Fibroblast of villous mesenchyme (primary cell): ENCODE measurements at regions not wholly inside any gene's neighbourhood (a gene's known extent, or its start where the extent isn't known, plus 50 kb on each side); places are given as distances from the start of the nearest gene placed in this dataset.

ENCODE experiments used
- DNase-seq: peaks from one replicate; pipeline ENCODE4 v3.0.0-alpha.2; 2010; ENCODE audit warnings: low read depth
- H3K4me3 ChIP-seq: 2 replicates; pipeline ENCODE4 v1.5.1; 2011; ENCODE audit warnings: low read depth, mild to moderate bottlenecking, low read length
- TF ChIP-seq, protein P1 (sequence below): IDR thresholded peaks from 2 replicates; pipeline ENCODE4 v1.5.1; 2012; ENCODE audit warnings: low read depth, mild to moderate bottlenecking, low read length; ENCODE audit not compliant: insufficient read depth

DNA sequence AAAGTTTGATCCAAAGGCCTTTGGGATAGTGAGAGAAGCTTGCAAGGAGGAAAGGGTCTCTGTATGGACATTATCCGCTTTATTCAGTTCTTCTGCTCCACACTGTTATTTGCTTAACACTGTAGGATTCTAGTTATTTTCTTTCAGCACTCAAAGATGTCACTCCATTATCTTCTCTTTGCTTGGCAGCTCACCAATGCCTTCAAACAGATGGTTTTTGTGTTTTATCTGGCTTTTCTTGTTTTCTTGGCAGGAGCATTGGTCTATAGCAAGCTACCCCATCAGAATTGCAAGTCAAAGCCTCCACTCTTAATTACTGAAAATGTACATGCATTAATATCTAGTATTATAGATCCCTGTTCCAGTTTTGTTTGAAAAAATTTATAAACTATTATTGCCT is 138.8 kb downstream of the EVA1A start:
- no peak overlapping the region for H3K4me3 ChIP-seq
- TF ChIP-seq, protein P1, sequence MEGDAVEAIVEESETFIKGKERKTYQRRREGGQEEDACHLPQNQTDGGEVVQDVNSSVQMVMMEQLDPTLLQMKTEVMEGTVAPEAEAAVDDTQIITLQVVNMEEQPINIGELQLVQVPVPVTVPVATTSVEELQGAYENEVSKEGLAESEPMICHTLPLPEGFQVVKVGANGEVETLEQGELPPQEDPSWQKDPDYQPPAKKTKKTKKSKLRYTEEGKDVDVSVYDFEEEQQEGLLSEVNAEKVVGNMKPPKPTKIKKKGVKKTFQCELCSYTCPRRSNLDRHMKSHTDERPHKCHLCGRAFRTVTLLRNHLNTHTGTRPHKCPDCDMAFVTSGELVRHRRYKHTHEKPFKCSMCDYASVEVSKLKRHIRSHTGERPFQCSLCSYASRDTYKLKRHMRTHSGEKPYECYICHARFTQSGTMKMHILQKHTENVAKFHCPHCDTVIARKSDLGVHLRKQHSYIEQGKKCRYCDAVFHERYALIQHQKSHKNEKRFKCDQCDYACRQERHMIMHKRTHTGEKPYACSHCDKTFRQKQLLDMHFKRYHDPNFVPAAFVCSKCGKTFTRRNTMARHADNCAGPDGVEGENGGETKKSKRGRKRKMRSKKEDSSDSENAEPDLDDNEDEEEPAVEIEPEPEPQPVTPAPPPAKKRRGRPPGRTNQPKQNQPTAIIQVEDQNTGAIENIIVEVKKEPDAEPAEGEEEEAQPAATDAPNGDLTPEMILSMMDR: no peak

GRCh38 chr2:75416420-75417342 is 144.1 kb downstream of the EVA1A start:
- TF ChIP-seq, protein P1: no peak
- no peak for DNase-seq
- H3K4me3 ChIP-seq: no peak overlapping the region

More for the DNA sequence above, 138.8 kb downstream of the EVA1A start:
- DNase-seq: no peak

DNA sequence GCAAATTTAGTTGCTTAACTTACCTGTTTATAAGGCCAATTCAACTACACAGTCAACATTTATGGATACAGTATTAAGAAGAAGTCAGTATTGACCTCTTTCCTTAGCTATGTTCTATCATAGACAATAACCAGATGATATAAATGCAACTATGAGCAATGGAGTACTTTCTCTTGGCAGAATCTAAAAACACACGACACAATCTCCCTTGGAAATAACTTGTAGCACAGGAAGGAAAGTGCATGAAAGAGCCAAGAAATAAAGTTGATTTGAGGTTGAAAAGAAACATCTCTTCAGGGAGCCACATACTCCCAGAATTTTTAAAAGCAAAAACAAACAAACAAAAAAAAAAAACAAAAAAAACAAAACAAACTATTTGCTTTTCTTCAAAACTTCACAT is 145.0 kb downstream of the EVA1A start:
- no peak for DNase-seq
- H3K4me3 ChIP-seq: no peak overlapping the region
- TF ChIP-seq, protein P1: no peak

DNA sequence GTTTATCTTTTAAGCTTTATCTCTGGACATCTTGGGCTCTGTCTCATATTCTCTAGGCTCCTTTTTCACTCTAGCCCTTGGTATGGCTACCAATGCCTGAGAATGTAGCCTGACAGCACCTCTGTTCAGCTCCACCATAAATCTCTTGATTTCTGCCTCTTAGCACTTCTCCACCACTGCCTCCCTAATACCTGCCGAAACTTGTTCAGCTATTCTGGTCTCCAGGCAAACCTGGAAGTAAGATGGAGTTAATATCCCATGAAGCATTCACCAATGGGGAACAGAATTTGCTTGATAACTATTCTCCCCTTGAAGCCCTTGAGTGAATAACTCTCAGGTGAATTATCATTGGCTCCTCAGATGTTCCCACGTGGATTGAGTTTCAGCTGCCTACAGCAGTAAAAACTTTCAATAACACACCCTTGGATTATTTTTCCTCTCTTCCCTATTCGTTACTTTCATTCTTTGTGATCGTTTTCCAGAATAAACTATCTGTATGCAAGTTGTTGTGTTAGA is 145.6 kb downstream of the EVA1A start:
- no peak overlapping the region for H3K4me3 ChIP-seq
- no peak for DNase-seq
- TF ChIP-seq, protein P1: no peak

DNA sequence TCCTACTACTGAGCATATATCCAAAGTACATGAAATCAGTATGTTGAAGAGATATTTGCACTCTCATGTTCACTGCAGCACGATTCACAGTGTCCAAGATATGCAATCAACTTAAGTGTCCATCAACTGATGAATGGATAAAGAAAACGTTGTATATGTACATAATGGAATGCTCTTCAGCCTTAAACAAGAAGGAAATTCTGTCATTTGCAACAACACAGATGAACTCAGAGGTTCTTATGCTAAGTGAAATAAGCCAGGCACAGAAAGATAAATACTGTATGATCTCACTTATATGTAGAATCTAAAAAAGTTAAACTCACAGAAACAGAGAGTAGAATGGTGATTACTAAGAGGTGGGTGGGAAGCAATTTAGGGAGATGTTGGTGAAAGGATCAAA is 149.2 kb downstream of the EVA1A start:
- TF ChIP-seq, protein P1: no peak
- DNase-seq: no peak
- no peak overlapping the region for H3K4me3 ChIP-seq

DNA sequence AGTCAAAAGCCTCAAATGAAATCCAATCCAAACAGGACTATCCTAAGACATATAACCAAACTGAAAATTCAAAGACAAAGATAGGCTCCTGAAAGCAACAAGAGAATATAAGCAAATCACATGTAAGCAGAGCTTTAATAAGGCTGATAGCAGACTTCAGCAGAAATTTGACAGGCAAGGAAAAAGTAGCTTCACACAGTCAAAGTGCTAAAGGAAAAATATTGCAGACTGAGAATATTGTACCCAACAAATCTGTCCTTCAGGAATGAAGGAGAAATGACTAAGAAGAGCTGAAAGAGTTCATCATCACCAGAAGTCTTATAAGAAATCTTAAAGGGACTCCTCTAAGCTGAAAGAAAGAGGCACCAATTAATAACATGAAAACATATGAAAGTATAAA is 150.0 kb downstream of the EVA1A start:
- H3K4me3 ChIP-seq: no peak overlapping the region
- TF ChIP-seq, protein P1: no peak
- no peak for DNase-seq

DNA sequence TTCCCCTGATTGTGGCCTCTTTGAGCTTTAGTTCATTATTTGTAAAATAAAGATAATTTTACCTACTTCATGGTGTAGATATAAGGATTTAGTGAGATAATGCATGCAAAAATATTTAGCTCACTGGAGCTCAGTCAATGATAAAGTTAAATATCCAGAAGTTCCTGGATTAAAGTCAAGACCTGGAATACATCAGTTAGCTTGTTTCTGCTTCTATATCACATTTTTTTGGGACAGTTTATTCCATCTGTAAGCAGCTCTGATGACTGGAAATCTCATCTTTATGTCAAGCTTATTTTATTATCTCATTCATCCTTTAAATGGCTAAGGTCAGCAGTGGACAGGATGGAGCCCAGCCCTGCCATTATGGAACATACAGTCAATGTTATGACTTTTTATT is 152.0 kb downstream of the EVA1A start:
- no peak overlapping the region for H3K4me3 ChIP-seq
- DNase-seq: no peak
- TF ChIP-seq, protein P1: no peak
